ENCODE measurements at regions not wholly inside any gene's neighbourhood (a gene's known extent, or its start where the extent isn't known, plus 50 kb on each side); places are given as distances from the start of the nearest gene placed in this dataset.

GRCh38 chr2:6060992-6061663 lies 368.9 kb downstream of the SOX11 start:
- TF ChIP-seq CTCF (conservative IDR thresholded peaks at IDR 0.05): no peak
- no peak for TF ChIP-seq EZH2 (IDR thresholded peaks at IDR 0.05; ENCODE audit: low read depth)

All from PC-9 (cell line).